PFSK-1 (cell line): ENCODE measurements at regions not wholly inside any gene's neighbourhood (a gene's known extent, or its start where the extent isn't known, plus 50 kb on each side); places are given as distances from the start of the nearest gene placed in this dataset.

Experiments
- SIN3A ChIP-seq: IDR thresholded peaks from 2 replicates; pipeline ENCODE4 v1.6.1; 2012; ENCODE audit warnings: mild to moderate bottlenecking, low read length, moderate library complexity, borderline replicate concordance; ENCODE audit not compliant: insufficient read depth
- TF ChIP-seq, protein P1 (sequence below), 2 experiments: IDR thresholded peaks; 2 replicates each; pipeline versions ENCODE4 v1.6.1 to v1.8.0; 2011 to 2012; ENCODE audit warnings: low read depth in 2 of 2, low read length in 2 of 2, control low read depth in 1 of 2, inconsistent platforms in 1 of 2, mild to moderate bottlenecking in 1 of 2, moderate library complexity in 1 of 2; ENCODE audit not compliant: insufficient read depth in 1 of 2

DNA sequence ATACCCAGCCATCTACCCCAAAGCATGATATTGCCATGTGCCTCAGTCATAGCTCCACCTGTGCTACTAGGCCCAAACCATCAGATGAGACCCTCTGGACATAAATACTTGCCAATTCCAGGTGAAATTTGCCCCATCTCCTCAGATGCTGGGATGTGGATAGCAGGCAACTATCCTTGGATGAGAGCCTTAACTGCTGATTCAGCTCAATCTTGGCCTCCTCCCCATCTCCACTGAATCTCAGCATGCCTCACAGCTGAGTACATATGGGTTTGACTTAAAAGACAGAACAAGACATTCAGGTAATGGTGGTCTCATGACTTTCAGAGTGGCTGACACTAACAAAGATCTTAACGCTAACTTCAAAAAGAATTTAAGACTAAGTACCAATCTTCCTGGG, 50.8 kb upstream of the KLHL13 start:
- TF ChIP-seq, protein P1, sequence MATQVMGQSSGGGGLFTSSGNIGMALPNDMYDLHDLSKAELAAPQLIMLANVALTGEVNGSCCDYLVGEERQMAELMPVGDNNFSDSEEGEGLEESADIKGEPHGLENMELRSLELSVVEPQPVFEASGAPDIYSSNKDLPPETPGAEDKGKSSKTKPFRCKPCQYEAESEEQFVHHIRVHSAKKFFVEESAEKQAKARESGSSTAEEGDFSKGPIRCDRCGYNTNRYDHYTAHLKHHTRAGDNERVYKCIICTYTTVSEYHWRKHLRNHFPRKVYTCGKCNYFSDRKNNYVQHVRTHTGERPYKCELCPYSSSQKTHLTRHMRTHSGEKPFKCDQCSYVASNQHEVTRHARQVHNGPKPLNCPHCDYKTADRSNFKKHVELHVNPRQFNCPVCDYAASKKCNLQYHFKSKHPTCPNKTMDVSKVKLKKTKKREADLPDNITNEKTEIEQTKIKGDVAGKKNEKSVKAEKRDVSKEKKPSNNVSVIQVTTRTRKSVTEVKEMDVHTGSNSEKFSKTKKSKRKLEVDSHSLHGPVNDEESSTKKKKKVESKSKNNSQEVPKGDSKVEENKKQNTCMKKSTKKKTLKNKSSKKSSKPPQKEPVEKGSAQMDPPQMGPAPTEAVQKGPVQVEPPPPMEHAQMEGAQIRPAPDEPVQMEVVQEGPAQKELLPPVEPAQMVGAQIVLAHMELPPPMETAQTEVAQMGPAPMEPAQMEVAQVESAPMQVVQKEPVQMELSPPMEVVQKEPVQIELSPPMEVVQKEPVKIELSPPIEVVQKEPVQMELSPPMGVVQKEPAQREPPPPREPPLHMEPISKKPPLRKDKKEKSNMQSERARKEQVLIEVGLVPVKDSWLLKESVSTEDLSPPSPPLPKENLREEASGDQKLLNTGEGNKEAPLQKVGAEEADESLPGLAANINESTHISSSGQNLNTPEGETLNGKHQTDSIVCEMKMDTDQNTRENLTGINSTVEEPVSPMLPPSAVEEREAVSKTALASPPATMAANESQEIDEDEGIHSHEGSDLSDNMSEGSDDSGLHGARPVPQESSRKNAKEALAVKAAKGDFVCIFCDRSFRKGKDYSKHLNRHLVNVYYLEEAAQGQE (IDR thresholded peaks at IDR 0.05; ENCODE audit: insufficient read depth in 1 of 2, low read depth in 2 of 2, low read length in 2 of 2) = no peak
- TF ChIP-seq SIN3A = no peak
